DND-41 (cell line): ENCODE measurements at regions not wholly inside any gene's neighbourhood (a gene's known extent, or its start where the extent isn't known, plus 50 kb on each side); places are given as distances from the start of the nearest gene placed in this dataset.
A peak's percentile ranks its signal among the peaks of the same experiment; 100 is the strongest.
"Not testable (repeated sequence)": the region's sequence is repeated elsewhere in the genome, so short reads cannot be mapped to it uniquely, and the experiment has no call there.

Experiments used
- ATAC-seq: fragments of 200-7000 bp; cut with Tn5 transposase; 3 replicates; pipeline ENCODE4 v1.9.1; 2021; ENCODE audit warnings: low read depth; ENCODE audit not compliant: insufficient read depth
- DNase-seq: peaks from one replicate; pipeline ENCODE4 v3.0.0-alpha.2; 2020
- H2AFZ ChIP-seq: 2 replicates; pipeline ENCODE4 v1.6.0; 2012; ENCODE audit warnings: low read depth, low read length
- H3K27ac ChIP-seq: 2 replicates; pipeline ENCODE4 v1.5.1; 2012; ENCODE audit warnings: low read length, inconsistent platforms
- H3K27me3 ChIP-seq: fragments of 200-600 bp; sonication (generic); 2 replicates; pipeline ENCODE4 v1.6.0; 2012; ENCODE audit warnings: low read length, mild to moderate bottlenecking, inconsistent platforms; ENCODE audit not compliant: insufficient read depth, poor library complexity
- H3K36me3 ChIP-seq: 2 replicates; pipeline ENCODE4 v1.5.1; 2012; ENCODE audit warnings: low read length, inconsistent platforms; ENCODE audit not compliant: insufficient read depth
- H3K4me1 ChIP-seq: 2 replicates; pipeline ENCODE4 v1.5.1; 2012; ENCODE audit warnings: mild to moderate bottlenecking, low read length; ENCODE audit not compliant: insufficient read depth
- H3K4me2 ChIP-seq: 2 replicates; pipeline ENCODE4 v1.6.0; 2012; ENCODE audit warnings: mild to moderate bottlenecking, moderate library complexity, low read length, inconsistent platforms; ENCODE audit not compliant: insufficient read depth
- H3K4me3 ChIP-seq, 2 experiments: fragments of 200-600 bp in 1 of 2; shearing (Covaris generic) in 1 of 2; 2 replicates each; pipeline ENCODE4 v1.5.1; 2012 to 2016; ENCODE audit warnings: inconsistent platforms in 2 of 2, low read length in 2 of 2, mild to moderate bottlenecking in 2 of 2, low read depth in 1 of 2, moderate library complexity in 1 of 2
- H3K79me2 ChIP-seq: 2 replicates; pipeline ENCODE4 v1.6.0; 2012; ENCODE audit warnings: low read length, inconsistent platforms; ENCODE audit not compliant: insufficient read depth
- H3K9ac ChIP-seq: 2 replicates; pipeline ENCODE4 v1.6.0; 2012; ENCODE audit warnings: low read depth, mild to moderate bottlenecking, inconsistent platforms, low read length, moderate library complexity
- H3K9me3 ChIP-seq: 2 replicates; pipeline ENCODE4 v1.5.1; 2012; ENCODE audit warnings: low read length, moderate library complexity, mild to moderate bottlenecking, inconsistent platforms; ENCODE audit not compliant: insufficient read depth, severe bottlenecking
- H4K20me1 ChIP-seq: 2 replicates; pipeline ENCODE4 v1.6.0; 2012; ENCODE audit warnings: low read length; ENCODE audit not compliant: insufficient read depth
- CTCF ChIP-seq: IDR thresholded peaks from 2 replicates; pipeline ENCODE4 v1.5.1; 2012; ENCODE audit warnings: borderline replicate concordance, low read length, moderate library complexity, mild to moderate bottlenecking; ENCODE audit not compliant: poor library complexity, severe bottlenecking; ENCODE audit errors: extremely low read depth

GRCh38 chr20:30290361-30291063, 967.0 kb upstream of the DEFB115 start:
- not testable (repeated sequence) for H3K9me3 ChIP-seq, H3K27me3 ChIP-seq, H3K36me3 ChIP-seq, H4K20me1 ChIP-seq
- Histone ChIP-seq H3K27ac (peak overlapping the region; percentile 98), H3K4me2 (peak overlapping the region; percentile 88), H3K4me1 (peaks cover 40% of the 10 kb centered on the region), H2AFZ (peak overlapping the region; percentile 86), H3K79me2 (peaks cover 35% of the 10 kb centered on the region), H3K4me3 (peak overlapping the region; percentile 49 to 63; a peak in 3 of 4 replicates), H3K9ac (peak overlapping the region; percentile 82)
- peak; percentile 86 for ATAC-seq
- TF ChIP-seq CTCF = peak; percentile 49
- DNase-seq = peak; percentile 79

GRCh38 chr20:30291064-30291379, 966.4 kb upstream of the DEFB115 start:
- ATAC-seq, DNase-seq, H3K9me3 ChIP-seq, H3K36me3 ChIP-seq, H3K27me3 ChIP-seq, H4K20me1 ChIP-seq: not testable (repeated sequence)
- peak overlapping the region; percentile 98 for H3K27ac ChIP-seq
- peak overlapping the region in 1 of 2 experiments; percentile 63; a peak in 2 of 4 replicates for H3K4me3 ChIP-seq
- H2AFZ ChIP-seq = peak overlapping the region; percentile 79; the same call in 1 of the 2 replicates
- H3K79me2 ChIP-seq = peaks cover 29% of the 10 kb centered on the region
- peak overlapping the region; percentile 82 for H3K9ac ChIP-seq
- peaks cover 35% of the 10 kb centered on the region for H3K4me1 ChIP-seq
- peak overlapping the region; percentile 88 for H3K4me2 ChIP-seq

GRCh38 chr20:30291686-30292085, 965.8 kb upstream of the DEFB115 start:
- not testable (repeated sequence) for ATAC-seq, H2AFZ ChIP-seq, H3K27me3 ChIP-seq, H3K4me2 ChIP-seq, H3K4me3 ChIP-seq, H3K27ac ChIP-seq, H3K9me3 ChIP-seq, DNase-seq, H3K9ac ChIP-seq, H4K20me1 ChIP-seq, H3K36me3 ChIP-seq
- Histone ChIP-seq H3K79me2 (peaks cover 24% of the 10 kb centered on the region), H3K4me1 (peaks cover 30% of the 10 kb centered on the region)

GRCh38 chr20:30295396-30295795, 962.1 kb upstream of the DEFB115 start:
- DNase-seq, H3K36me3 ChIP-seq, H3K4me3 ChIP-seq, H3K27me3 ChIP-seq, H2AFZ ChIP-seq, H3K4me1 ChIP-seq, H4K20me1 ChIP-seq, H3K9me3 ChIP-seq, H3K4me2 ChIP-seq, ATAC-seq, H3K79me2 ChIP-seq, H3K9ac ChIP-seq, H3K27ac ChIP-seq: not testable (repeated sequence)

GRCh38 chr20:30295967-30296366, 961.5 kb upstream of the DEFB115 start:
- not testable (repeated sequence) for H3K9me3 ChIP-seq, H3K27ac ChIP-seq, H3K4me2 ChIP-seq, H3K4me3 ChIP-seq, H3K4me1 ChIP-seq, H3K9ac ChIP-seq, H3K27me3 ChIP-seq, ATAC-seq, H3K79me2 ChIP-seq, H3K36me3 ChIP-seq, H2AFZ ChIP-seq, DNase-seq, H4K20me1 ChIP-seq

- not testable (repeated sequence) for H3K27me3 ChIP-seq, H3K9me3 ChIP-seq, H2AFZ ChIP-seq, H3K79me2 ChIP-seq, H3K4me1 ChIP-seq, H3K36me3 ChIP-seq, H4K20me1 ChIP-seq, H3K4me2 ChIP-seq, ATAC-seq, H3K9ac ChIP-seq, H3K27ac ChIP-seq, DNase-seq, H3K4me3 ChIP-seq
These were observed 959.4 kb upstream of the DEFB115 start for GRCh38 chr20:30297878-30298595.

GRCh38 chr20:30300220-30300642, 957.2 kb upstream of the DEFB115 start:
- not testable (repeated sequence) for H4K20me1 ChIP-seq, H2AFZ ChIP-seq, H3K9ac ChIP-seq, H3K4me3 ChIP-seq, H3K27me3 ChIP-seq, H3K36me3 ChIP-seq, ATAC-seq, H3K79me2 ChIP-seq, H3K27ac ChIP-seq, DNase-seq, H3K9me3 ChIP-seq, H3K4me1 ChIP-seq, H3K4me2 ChIP-seq
